ENCODE measurements at regions not wholly inside any gene's neighbourhood (a gene's known extent, or its start where the extent isn't known, plus 50 kb on each side); places are given as distances from the start of the nearest gene placed in this dataset.

DNA sequence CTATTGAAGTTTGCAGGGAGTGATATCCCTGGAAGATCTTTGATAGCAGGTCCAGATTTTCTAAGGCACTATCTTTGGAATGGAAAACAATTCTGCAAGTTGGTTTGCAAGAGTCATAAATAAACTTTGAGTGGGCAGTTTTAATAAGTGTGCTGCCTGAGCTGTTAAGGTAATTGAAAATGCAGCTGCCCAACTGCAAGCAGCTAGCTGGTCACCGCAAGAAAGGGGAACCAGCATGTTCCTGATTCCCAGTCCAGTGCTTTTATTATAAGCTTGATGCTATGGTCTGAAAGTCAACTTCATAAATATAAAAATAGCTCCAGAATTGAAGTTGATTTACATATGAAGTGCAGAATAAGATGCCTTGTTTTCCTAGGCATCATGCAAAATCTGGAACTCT is 308.4 kb downstream of the ZNF248 start:
- TF ChIP-seq, protein P1, sequence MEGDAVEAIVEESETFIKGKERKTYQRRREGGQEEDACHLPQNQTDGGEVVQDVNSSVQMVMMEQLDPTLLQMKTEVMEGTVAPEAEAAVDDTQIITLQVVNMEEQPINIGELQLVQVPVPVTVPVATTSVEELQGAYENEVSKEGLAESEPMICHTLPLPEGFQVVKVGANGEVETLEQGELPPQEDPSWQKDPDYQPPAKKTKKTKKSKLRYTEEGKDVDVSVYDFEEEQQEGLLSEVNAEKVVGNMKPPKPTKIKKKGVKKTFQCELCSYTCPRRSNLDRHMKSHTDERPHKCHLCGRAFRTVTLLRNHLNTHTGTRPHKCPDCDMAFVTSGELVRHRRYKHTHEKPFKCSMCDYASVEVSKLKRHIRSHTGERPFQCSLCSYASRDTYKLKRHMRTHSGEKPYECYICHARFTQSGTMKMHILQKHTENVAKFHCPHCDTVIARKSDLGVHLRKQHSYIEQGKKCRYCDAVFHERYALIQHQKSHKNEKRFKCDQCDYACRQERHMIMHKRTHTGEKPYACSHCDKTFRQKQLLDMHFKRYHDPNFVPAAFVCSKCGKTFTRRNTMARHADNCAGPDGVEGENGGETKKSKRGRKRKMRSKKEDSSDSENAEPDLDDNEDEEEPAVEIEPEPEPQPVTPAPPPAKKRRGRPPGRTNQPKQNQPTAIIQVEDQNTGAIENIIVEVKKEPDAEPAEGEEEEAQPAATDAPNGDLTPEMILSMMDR (IDR thresholded peaks at IDR 0.05) = no peak
- no peak for TF ChIP-seq POLR2A (IDR thresholded peaks at IDR 0.05)

Data from Peyer's patch (tissue), 4 donors.